GM21423 (cell line): ENCODE measurements at regions not wholly inside any gene's neighbourhood (a gene's known extent, or its start where the extent isn't known, plus 50 kb on each side); places are given as distances from the start of the nearest gene placed in this dataset.

ENCODE experiments used
- ATAC-seq: cut with Tn5 transposase; IDR thresholded peaks from one replicate; pipeline ENCODE4 v1.9.1; 2021; ENCODE audit warnings: mild to moderate bottlenecking, moderate library complexity; ENCODE audit not compliant: unreplicated experiment

DNA sequence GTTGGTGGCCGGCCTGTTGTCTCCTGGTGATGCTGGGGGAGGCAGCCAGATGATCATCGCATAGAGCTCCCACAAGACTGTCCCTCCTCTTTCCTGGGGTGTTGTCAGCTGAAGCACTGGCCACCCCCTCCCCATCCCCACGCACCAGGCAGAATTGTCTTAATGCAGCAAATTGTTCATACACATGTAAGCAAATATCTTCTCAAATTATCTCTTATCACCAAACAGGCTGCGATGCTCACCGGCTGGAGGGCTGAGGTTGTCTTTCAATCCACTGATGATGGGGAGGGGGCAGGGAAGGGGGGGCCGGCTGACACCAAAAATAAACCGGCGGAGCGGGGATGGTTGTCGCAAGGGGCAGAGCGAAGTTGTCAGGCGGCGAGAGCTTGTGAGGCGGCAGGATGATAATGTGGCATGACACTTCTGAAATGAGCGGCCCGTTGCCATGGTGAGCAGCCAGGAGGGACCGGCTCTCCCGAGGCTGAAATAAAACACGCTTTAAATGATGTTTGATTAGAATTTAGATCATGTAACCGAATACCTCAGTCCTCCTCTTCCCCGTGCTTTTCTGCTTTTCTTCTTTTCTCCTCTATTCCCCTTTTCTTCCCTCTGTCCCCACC, 59.8 kb downstream of the MRM1 start:
- no peak for ATAC-seq

DNA sequence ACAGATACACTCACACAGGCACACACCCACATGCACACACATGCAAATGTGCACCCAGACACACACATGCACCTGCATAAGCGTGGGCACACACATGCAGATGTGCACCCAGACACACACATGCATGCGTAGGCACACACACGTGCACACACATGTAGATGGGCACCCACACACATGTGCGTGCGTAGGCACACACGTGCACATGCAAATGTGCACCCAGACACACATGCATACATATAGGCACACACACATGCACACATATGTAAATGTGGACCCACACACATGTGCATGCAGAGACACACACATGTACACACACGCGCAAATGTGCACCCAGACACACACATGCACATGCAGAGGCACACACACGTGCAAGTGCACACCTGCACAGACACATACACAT, 60.3 kb downstream of the MRM1 start:
- no peak for ATAC-seq

DNA sequence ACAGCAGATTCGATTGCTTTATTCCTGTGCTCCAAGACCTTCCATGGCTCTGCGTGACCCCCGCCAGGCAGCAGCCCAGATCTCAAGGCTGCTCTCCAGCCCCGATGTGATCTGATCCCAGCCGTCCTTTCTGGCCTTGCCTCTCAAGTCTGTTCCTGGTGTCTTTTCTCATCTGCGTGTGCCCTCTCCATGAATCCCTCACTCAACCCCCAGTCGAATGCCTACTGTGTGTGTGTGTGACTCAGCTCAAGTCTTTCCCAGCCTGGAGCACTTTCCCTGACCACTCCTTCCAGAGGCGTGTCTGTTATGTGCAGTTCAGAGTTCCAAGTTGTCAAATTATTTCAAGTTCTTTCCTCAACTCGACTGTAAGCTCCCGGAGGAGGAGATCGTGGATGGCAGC, 64.0 kb downstream of the MRM1 start:
- no peak for ATAC-seq

DNA sequence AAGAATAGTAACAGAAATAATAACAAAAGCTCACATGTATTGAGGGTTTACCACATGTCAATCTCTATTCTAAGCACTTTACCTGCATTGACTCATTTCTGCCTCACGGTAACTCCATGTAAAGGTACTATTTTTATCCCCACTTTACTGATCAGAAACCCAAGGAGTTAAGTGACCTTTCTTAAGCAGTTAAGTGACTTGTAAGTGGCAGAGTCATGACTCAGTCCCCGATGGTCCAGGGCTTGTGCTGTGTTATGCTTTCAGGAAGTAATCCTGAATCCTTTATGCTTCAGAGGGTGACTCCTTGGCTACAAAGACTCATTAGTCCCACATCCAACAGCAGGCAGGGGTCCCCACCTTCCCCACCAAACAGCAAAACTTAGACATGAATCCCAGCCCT, 66.5 kb downstream of the MRM1 start:
- ATAC-seq = no peak

DNA sequence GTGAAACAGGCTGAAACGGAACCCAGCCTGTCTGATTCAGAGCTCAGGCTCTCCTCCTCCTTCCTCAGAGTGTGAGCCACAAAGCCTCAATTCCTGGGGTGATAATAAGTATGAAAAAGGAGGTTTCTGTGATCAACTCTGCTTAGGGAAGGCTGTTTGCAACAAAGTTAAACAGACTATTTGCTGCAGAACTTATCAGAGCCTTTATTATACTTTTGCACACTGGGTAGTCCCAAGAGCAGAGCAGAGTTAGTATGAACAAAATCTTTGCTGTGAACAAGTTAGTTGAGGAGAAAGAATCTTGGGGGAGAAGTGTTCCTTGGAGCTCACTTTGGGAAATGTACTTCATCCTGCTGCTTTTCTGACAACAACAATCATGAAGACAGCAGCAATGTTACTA, 67.4 kb downstream of the MRM1 start:
- no peak for ATAC-seq

DNA sequence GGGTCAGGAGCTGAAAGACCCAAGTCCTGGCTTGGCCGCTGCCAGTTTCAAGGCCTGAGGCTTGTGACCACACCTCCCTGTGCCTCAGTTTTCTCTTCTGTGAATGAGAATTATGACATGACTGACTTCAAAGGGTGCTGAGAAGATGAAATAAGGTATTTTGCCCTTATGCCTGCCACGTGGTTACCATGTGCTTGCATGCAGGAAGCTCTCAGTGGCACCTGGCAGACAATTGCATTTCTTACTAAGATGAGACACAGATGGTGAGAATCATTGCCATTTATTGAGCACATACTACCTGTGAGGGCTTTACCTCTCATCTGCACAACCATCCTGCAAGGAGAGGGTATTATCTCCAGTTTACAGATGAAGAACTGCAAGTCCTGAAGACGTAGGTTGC, 69.8 kb downstream of the MRM1 start:
- no peak for ATAC-seq

DNA sequence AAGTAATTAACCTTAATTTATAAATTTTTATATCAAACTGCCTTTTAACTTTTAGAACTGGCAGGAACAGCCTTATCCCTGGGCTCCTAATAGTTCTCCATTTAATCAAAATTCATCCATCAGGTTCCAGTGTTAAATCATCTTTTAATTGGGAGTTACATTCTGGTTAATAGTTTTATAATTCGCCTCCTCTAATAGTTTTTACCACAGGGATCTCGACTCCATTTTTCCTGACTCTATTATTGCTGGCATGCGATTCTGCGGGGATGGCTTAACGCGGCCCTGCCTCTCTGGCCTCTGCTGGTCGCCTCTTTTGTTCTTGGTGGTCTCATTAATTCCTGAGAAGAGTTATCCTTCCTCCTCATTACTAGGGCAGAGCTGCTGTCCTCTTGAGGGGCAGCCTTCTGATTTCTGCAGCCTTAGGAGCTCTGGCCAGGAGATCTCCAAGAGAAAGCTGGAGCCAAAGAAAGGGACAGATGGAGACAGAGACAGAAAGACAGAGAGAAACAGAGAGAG, 71.1 kb downstream of the MRM1 start:
- ATAC-seq = no peak

DNA sequence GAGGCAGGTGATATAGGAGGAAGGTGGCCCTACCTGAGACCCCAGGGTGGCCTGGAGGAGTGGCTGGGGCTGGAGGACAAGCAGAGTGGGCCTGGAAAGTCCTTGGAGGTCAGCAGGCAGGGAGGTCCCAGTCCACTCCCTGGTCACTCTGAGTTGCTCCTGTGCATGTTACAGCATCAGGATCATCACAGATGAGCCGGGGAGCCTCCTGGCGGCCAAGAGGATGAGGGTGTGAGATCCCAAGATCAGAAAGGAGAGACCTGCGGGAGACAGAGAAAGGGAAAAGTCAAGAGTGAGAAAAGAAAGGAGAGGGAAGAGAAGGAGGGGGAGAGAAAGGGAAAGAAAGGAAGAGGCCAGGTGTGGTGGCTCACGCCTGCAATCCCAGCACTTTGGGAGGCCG, 71.7 kb downstream of the MRM1 start:
- ATAC-seq = no peak

DNA sequence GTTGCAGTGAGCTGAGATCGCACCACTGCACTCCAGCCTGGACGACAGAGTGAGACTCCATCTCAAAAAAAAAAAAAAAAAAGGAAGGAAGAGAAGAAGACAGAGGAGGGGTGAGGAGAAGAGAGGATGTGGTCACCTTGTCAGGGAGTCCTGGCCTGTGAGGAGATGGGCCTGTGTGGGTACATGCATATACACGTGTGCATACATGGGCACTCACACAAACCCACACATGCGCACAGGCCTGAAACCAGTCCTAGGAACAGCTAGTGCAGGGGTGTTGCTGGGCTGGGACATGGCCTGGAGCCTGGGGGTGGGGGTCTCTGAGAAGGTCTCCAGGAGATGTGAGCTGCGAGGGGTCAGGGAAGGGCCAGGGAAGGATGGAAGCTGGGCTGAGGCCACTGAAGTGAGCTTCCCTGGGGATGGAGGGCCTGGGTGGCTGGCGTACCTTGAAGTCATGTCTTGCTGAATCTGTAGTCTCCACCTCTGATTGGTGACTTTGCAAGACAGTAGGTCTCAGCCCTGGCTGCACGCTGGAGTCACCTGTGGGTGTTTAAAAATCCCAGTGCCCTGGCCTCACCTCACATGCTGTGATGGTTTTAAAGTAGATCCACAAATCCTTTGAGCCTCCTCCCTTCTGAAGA, 72.4 kb downstream of the MRM1 start:
- ATAC-seq = no peak

DNA sequence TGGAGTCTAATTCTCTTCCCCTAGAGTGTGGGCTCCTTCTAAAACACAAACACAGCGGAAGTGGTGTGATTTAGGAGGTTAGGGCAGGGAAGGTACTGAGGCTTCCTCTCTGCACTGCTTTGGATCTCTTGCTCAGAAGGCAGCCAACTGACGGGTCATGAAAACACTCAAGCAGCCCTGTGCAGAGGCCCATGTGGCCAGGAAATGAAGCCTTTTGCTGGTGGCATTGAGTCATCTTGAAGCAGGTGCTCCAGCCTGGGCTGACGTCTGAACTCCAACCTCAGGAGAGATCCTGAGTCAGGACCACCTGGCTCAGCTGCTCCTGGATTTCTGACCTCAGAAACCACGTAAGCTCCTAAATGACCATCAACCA, 72.9 kb downstream of the MRM1 start:
- ATAC-seq = no peak

DNA sequence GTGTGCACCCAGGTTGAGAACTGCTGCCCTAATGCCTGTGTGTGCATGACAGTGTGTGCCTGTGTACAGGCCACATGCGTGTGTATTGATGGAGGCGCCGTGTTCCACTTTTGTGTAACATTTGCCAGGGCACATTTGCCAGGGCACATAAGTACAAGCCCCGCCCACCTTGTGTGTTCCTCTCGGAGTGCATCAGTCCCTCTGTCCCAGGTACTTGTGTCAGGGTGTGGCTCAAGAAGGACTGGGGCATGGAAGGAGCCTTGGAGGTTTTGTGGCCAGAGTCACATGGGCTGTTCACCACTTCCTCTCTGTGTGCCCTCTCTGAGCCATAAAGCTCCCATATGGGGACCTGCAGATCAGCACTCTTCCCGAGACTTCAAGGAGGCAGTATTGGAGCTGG, 73.9 kb downstream of the MRM1 start:
- no peak for ATAC-seq

DNA sequence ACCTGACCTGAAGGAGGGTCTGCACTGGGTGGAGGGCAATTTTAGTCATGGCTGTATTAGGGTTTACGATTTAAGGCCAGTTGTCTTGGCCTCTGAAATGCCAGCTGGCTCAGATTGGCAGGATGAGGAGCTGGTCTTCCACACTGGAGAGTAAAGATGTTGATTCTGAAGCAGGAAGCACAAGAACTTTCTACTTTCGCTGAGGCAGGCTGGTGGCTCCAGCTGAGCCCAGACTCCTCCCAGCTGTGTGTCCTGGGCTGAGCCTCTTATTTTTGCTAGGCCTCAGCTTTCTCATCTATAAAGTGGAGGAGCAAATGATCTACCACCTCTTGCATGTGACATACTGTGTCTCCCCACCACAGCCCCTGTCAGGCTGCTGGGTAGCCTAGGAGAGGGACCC, 74.4 kb downstream of the MRM1 start:
- ATAC-seq = no peak

DNA sequence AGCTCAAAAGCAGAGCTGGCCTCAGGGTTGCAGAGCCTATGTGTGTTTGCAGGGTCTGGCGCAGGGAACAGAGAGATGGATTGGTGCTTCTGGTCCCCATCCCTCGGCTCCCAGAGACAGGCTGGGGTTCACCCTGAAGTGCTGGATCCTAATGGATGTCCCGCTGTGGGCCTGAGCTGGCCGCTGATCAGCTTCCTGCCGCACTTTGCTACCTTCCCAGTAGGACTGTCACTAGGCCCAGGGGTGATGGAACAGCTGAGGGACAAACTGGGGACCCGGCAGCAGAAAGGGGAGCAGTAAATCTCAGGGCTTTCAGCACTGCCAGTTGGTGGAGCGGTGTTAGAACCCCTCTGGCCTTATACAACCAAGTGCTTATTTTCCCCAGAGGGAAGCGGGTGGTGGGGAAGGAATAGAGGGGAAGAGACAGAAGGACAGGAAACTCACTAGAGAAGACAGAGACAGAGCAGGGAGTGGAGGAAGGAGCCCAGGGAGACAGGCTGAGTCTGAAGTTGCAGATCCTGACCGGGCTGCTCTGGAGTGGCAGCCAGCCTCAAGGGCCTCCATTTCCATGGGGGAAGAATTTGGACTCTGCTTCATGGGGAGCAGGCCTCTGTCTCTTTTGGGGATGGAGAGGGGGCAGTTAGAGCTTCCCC, 78.6 kb downstream of the MRM1 start:
- no peak for ATAC-seq

DNA sequence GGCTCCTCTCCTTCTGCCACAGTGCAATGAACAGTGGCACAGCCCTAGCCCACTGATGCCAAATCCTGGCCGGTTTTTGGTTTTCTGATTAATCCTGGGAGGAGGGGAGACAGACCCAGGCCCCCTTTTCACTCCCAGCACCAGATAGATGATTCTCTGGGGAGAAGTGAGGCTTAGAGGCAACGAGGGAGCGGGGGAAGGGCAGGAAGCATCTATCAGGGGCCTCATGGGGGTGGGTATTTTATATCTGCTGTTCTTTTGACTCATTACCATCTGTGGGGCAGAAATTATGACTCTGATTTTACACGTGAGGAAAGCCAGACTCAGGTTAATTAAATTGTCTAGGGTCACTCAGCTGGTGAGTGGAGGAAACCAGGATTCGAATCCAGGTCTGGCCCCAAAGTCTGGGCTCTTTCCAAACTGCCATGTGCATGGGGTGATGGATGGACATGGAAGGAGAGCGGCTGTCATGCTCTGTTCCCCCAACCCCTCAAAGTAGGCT, 79.4 kb downstream of the MRM1 start:
- ATAC-seq = no peak

DNA sequence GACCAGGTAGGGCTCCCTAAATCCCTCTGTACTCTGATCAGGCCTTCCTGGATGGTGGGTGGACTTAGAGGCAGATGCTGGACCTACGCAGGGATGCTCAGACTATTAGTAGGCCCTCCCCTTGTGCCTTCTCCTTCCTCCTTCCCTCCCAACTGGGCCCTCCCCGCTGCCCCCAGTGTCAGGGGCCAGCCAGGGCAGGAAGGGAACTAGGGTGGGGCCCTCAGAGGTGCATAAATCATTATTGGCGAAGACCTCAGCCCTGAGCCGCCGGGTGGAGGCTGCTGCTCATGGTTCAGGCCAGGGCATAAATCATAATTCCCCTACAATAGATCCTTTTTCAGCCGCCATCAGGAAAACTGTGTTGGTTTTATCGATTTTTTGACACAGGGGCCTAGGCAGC, 81.4 kb downstream of the MRM1 start:
- no peak for ATAC-seq

DNA sequence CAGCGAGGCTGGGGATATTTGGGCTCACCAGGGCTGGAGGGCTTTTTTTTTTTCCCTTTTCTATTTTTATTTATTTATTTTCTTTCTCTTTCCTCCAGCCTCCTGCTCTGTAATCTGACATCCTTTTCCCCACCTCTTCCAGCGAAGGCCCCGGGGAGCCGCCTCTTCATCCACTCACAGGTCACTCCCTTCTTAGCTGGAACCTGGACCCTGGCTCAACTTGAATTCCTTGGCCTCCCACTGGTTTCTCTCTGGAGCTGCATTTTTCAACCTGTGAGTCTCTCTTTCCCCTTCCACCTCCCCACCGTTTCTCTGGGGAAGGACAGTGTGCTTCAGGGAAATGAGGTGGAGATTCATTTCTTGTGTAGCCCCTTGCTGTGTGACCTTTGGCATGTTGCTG, 82.0 kb downstream of the MRM1 start:
- no peak for ATAC-seq

DNA sequence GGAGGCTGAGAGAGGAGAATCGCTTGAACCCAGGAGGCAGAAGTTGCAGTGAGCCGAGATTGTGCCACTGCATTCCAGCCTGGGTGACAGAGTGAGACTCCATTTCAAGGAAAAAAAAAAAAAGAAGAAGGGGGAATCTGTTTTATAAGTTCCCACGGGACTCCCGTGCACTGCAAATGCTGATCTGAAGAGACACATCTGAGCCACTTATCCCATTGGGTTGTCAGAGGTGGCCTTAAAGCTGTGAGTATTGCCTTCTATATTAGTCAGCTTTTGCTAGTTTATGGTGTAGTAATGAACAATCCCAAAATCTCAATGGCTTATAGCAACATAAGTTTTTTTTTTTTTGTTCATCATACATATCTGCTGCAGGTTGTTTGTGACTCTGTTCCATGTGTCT, 82.8 kb downstream of the MRM1 start:
- ATAC-seq = no peak

DNA sequence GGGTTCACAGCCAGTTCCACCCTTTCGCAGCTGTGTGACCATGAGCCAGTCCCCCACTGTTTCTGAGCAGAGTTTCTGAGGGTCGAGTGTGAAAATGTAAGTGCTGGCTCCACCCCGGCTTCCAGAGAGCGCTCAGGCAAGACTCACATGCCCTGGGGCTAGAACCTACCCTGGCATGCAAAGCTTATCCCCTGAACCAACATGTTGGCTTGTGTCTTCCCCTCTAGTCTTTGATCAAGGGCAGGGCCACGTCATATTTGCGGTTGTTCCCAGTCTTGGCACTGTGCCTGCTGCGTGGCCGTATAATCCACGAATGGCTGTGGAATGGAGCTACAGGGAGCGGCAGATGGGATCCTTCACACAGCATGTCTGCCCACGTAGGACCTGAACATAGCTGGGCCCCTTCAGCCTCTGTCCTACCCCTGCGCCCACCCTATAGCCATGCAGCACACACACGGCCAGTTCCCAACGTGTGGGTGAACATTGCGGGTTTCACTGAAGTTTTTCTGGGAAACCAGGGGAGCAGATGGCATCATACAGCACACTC, 84.8 kb downstream of the MRM1 start:
- ATAC-seq = no peak

DNA sequence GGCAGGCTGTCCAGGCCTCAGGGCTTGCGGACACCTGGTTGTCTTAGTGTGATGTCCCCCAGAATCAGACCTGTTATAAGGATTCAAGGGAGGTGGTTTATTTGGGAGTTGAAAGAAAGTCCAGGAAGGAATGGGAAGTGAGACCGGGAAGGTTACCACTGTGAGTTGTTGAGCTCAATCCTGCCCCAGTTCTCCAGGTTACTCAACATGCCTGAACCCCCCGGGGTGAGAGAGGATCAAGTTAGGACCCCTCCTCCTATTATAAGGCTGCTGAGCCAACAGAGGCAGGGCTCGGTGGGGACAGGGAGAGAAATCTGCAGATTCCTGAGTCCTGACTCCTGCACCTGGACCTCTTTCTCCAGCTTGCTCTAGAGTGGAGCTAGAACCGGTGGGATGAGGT, 86.4 kb downstream of the MRM1 start:
- ATAC-seq = no peak

DNA sequence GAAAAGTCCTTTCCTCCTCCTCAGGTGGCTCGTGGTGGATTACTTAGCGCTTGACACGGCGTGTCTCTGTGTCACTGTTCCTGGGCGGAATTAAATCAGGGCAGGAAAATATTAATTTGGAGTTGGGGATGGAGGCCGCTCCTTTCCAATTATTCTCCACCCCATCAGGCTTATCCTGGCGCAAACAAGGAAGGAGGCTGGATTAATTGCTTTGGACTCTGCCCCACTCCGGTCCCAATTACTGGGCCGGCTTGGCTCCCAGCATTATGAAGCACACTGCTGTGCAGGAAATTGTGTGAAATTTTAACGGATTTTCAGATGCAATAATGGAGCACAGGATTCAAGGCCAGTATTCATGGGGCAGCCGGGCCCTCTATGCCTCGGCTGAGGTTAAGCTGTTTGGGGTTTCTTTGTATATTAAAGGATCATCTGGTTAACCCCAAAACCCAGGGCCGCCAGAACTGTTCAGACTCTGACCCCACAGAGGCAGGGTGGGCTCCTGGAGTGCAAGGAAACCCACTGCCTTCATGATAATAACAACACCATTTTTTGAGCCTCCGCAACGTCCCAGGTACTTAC, 87.8 kb downstream of the MRM1 start:
- ATAC-seq = no peak

DNA sequence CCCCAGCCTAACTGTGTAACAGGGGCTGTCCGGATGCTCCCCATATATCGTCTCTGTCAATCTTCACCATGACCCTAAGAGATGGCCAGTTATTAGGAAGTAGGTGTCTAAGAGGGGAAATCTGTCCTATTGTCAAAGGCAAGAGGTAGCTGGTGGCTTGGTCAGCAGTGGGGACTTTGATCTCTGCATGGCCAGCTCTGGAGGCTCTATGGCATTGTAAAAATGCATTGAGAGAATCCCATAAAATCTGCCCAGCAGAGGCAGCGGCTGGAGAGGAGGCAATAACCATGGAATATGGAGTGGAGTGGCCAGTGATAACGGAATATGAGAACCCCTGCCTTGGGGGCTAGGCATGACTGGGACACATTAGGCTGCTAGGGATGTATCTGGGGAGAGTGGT, 88.8 kb downstream of the MRM1 start:
- ATAC-seq = no peak

DNA sequence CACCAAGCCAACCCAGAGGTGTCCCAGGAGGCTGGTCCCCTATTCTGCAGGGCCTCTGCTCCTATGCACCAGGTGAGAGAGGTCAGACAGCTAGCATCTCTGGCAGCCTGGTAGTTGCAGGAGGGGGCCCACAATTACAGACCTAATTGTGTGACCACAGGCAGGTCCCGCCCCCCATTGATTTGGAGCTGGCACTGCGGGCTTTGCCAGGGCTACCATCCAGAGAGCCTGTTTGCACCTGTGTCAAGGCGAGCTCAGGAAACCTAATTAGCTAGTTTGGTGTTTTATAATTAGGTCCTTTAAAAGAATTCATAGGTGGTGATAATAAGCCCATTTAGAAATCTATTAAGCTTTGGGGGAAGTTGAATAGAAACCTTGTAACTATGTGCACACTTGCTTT, 90.2 kb downstream of the MRM1 start:
- ATAC-seq = no peak
